Non-pigmented ciliary epithelial cell (primary cell): ENCODE measurements at regions not wholly inside any gene's neighbourhood (a gene's known extent, or its start where the extent isn't known, plus 50 kb on each side); places are given as distances from the start of the nearest gene placed in this dataset.
A peak's percentile ranks its signal among the peaks of the same experiment; 100 is the strongest.

Experiments used
- DNase-seq: peaks from one replicate; pipeline ENCODE4 v3.0.0-alpha.2; 2010; ENCODE audit warnings: low read depth

DNA sequence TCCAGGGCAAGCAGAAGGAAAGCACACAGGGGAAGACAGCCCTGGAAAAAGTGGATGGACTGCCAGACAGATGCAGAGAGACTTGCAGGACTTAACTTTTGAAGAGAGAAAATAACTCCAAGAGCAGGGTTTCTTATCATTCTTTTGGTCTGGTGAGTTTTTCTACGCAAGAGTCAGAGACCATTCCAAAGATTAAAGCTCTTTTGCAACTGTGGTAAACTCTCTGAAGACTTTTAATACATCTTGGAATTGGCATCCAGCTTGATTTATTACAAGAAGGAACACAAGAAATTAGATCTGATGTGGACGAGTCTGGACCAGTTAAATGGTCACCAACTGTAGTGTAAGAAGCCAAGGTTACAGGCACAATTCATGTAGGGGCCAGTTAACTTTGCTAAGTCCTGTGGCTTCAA lies 153.4 kb downstream of the SIPA1L2 start:
- peak; percentile 30 for DNase-seq

DNA sequence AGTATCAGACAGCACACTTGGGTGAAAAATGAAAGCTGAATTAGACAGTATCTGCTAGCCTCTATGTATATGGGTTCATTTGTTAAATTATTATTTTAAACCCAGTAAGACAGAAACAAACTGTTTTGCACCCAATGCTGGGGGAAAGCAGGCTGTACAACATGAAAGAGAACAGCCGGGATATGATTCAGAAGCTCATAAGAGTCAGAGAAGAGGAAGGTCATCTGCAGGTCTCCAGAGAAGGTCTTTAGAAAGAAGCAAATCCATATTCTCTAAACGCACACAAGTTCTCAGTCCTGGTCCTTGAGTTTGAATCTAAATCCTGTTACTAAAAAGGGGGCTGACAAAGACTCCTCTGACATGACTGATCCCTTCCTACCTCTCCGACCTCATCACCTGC lies 155.1 kb downstream of the SIPA1L2 start:
- no peak for DNase-seq

DNA sequence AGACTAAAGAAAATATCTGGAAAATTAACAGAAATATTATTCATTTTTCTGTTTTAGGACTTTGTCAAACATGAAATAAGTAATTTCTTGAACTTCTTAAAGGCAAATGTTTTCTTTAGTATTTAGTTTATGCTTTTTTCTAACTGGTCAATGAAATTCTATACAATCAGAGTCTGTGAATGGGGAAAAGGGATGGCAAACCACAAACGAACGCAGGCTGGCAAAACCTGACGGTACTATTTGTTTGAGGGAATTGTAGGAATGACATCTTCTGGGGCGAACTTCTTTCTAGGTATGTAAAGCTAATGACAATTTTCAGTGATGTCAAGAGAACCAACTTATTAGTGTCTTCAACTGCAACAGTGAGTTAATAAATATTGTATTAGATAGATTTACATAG lies 156.0 kb downstream of the SIPA1L2 start:
- DNase-seq, result no peak

DNA sequence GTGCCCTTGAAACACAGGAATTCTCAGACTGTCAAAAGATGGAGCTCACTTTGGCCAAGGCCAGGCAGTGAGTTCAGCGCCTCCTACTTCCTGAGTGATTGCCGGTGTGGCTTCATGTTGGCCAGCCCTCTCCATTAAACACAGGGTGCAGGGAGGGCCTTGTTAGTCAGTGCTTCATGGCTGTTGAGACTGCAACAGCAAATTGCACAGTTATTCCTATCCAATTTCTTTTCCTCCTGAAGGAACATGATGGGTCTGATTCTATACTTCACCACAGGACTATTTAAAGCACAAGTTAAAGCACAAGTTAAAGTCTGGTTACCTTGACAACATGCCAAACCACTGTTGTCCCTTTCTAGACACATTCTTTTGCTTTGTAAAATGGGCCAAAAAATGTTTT lies 156.6 kb downstream of the SIPA1L2 start:
- no peak for DNase-seq

DNA sequence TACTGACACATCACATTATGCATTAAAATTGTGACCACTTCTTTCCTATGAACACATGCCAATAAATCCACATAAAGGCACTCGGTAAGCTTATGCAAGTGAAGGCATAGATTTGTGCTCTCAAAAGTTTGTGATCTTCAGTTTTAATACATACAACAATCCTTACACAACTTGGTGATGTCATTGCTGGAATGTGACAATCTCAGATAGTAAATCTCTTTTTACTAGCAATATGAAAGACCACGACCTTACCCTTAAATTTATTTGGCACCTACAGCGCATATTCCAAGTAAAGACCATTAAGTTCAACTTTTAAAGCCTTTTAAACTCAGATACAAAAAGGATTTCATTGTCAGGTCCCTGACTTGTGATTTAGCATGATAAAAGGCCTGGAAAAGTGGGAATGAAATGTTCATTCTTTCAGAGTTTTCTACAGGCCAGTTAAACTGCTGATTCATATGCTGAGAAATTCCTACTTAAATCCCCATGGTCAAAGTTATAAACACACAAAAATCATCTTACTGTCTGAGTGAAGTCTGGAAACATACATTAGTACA lies 157.4 kb downstream of the SIPA1L2 start:
- peak; percentile 27 for DNase-seq

DNA sequence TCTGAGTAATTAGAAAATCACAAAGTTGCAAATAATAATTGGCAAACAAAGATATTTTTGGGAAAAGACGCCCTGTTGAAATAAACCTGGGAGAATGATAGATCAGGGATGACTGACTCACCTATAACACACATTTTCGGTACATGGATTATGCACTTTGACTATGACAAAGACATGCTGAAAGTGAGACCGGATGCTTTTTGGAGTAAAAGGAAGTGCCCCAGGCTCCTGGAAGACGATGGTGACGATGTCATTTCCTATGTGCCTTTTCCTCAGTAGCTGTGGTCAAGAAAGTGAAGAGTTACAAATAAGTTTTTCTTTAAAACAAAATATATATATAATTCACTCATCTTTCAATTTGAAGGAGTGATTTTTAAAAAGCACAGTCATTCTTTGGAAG lies 158.7 kb downstream of the SIPA1L2 start:
- DNase-seq, result no peak

DNA sequence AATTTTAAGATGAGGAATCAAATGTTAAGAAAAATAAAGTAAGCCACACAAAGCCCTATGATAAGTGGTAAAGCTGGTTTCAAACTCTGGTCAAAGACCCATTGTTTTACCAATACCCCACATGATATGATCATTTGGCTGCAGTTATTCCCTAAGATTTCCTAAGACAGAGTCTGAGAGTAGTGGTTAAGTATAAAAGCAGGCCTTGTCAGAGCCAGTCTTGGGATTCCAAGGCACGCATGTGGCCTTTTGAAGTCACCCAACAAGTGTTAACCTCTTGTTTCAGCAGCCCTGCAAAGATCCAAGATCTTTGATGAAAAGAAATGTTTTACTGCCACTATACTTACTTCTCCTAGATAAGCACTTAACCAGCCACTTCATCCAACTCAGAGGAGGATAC lies 159.2 kb downstream of the SIPA1L2 start:
- DNase-seq, result no peak

DNA sequence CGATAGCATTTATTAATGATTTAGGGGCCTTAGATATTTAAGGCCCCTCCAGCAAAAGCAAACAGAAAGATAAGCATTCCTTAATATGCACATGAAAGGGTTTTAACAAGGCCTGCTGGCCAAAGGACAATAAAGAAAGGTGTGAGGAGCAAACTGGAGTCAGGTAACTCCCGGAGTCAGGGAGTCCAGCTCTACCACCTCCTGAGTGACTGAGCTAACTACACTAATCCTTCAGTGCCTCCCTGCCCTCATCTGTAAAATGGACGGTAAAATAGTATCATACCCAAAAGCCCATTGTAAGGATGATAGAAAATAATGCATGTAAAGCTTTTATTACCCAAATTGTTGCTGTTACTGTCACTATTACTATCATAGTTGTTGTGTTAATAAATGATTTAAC lies 161.7 kb downstream of the SIPA1L2 start:
- DNase-seq, result no peak

DNA sequence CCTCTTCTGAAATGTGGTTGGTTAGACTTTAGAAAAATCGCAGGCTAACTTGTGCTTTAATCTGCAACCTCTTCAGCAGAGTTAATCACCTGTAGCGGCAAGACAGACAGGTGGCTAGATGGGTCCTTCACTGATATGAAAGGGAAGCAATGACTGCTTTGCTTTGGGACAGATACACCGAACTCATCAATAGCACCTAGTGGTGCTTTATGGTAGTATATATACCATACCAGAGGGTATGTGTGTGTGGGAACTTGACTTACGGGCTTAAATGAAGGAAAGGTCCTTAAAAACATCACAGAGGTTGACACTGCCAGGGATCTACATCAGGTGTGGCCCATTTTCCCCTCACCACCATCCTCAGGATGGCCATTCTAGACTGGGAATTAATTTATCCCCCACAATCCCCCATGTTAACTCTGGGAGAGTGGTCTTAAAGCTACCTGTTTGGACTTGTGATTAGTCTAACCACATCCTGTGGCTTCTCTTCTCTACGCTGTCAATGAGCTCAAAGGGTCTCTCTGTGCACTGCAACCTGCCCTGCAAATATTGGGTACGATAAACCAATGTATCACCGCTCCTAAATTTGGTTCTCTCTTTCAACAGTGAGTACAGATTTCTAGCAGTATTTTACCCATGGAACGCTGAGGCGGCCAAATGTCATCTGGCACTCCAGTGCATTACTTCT lies 162.7 kb downstream of the SIPA1L2 start:
- DNase-seq, result no peak

DNA sequence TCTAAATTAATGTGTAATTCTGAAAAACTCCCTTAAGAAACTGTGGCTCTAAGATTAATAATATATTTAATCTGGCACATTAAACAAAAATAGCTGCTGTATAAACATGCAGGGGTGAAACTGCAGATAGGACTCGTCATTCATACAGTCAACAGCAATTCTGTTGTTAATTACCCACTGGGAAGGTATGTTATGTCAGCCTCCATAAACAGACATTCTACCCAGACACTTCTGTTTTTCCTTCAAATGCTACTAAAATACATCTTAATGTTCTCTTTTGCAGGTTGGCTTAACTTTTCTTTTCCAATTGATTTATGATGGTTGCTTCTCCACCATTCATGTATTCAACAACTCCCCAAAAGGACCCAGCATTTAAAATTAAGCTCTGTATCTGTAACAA lies 165.6 kb downstream of the SIPA1L2 start:
- no peak for DNase-seq

DNA sequence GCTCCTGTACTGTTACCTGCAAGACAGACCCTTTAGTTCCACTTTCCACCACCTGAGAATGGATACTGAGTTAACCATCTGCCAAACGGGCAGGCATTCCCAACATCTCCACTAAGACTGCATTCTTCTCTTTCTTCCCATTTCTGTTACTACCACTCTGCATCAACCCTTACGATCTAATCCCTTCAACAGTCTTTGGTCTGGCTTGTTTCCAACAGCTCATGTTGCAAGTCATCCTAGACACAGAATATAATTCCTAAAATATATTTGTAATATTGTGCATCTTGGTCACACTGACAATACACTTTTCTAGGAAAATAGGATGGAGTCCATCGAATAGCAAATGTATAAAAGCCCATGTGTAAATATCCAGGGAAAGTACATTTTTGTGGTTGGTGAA lies 166.7 kb downstream of the SIPA1L2 start:
- no peak for DNase-seq

DNA sequence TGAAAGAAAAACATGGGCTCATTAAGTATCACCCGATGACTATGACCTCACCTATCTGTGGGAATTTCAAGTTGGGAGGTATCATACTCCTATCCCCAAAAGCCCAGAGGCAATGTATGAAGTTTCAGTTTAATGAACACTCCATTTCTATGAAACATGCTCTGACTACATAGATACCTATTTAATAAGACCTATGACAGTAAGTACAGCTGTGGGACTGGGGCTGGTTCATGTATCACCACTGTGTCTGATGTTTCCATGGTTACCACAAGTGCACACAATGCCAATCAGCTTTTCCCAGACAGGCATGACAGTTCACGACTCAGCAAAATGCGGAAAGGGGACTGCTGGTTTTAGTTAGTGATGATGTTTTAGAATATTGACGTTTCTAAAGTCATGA lies 167.7 kb downstream of the SIPA1L2 start:
- DNase-seq, result no peak

DNA sequence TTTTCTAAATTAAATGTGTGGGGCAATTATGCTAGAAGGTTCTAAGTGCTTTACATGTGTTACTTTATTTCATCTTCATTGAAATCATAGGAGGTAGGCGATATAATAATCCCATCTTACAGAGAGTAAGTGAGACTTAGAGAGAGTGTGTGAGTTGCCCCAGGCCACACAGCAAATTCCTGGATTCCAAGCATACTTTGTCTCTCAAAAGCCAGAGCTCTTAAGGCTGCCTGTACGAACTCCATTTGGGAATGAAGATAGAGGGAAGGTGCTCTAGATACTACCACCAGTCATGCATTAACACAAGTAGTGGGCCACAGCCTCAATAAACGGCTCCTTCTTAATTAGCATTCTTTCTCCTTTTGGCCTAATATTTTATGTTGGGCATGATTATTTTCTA lies 170.1 kb downstream of the SIPA1L2 start:
- no peak for DNase-seq

DNA sequence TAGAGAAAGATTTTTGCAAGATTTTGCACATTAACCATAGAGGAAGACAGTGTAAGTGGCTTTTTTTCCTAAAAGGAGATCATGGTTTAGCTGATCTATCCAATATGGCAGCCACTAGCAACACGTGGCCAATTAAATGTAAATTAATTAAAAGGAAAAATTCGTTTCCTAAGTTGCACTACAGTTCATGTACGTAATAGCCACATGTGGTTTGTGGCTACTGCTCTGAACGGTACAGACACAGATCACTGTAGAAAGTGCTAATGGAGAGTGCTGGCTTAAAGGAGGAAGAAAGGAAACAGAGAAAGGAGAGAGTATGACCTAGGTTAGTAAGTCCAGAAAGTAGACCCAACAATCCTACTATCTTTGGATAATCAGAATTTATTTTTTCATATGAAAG lies 170.8 kb downstream of the SIPA1L2 start:
- no peak for DNase-seq

DNA sequence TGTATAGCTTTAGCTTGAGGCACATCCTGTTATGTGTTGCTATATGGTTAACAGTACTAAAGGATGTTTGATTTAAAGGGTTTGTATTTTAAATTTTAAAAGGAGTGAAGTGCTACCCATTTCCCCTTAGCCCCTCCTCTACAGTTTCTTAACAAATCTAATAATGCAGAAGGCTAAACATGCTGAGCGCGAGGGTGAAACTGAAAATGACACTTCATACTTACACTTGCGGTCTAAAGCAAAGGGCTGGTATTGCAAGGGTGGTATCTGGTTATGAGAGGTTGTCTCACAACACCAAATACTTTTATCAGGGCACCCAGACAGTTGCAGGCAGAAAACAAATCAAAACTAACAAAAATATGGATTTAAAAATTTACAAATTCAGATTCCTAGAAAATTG lies 172.3 kb downstream of the SIPA1L2 start:
- no peak for DNase-seq

DNA sequence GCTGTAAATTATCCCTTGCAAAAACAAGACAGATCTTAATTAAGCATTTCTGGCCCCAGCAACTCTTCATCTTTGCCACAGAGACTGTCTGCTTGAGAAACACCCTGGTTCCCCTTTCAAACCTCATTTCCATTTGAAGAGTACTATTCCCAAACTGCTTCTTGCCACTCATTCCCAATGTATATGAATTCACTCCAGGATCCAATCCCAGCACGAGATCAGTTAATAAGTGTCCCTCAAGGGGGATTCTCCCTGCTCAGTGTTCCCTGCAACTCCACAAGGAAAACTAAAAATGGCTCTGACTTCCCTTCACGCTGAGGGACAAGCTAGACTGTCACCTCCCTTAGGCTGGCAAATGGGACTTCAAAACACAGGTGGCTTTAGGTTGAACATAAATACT lies 173.2 kb downstream of the SIPA1L2 start:
- no peak for DNase-seq

DNA sequence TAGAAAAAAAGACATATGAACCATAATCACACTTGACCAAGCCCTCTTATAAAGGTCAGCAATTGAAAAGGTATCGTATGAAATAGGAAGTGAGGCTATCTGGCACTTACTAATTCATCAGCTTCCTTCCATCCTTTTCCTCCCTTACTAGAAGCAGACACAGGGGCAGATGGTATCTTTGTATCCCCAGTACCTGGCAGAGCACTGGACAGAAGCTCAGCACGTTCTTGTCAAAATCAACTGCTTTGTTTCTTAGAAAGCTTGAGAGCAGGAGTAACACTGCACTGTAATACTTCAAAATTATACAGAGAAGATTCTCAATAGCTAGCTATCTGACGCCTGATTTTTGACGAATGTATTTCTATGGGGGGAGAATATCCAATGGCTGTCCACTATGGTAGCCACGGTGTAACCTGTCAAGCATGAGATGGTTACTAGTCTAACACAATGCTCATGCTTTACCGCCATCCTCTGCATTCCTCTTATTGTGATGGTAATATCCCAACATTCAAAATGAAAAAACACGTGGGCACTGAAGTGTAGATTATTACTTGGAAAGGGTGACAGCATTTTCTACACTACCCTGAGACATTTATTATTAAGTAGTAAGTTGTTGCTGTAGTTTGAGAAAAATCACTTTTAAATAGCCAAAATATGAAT lies 175.6 kb downstream of the SIPA1L2 start:
- no peak for DNase-seq

DNA sequence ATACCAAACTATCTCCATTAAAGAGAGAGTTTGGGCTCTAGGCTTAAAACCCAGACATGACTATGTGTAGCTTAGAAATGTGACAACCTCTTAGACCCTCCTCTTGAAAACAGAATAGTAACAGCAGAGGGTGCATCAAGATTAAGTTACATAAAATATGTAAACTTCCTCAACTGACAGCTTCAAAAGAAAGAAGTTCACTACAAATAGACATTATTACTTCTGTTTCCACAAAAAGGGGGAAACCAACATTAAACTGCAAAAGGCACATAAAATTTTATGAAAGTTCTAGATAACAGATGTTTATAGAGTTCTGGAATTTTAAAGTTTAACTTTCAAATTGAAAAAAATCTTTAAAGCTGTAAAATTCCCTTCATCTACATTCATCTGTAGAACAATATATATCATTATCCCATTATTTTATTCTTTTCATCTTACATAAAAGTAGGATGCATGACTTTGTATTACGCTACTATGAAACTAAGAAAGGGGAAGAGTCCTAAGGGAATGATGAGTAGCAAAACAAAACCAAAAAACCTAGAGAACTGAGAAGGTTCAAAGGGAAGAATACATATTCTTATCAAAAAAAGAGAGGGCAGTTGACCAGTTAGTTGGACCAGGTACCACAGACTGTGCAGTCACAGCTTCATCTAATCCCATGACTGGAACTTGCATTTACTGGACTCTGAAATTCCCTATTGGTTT lies 177.0 kb downstream of the SIPA1L2 start:
- no peak for DNase-seq

DNA sequence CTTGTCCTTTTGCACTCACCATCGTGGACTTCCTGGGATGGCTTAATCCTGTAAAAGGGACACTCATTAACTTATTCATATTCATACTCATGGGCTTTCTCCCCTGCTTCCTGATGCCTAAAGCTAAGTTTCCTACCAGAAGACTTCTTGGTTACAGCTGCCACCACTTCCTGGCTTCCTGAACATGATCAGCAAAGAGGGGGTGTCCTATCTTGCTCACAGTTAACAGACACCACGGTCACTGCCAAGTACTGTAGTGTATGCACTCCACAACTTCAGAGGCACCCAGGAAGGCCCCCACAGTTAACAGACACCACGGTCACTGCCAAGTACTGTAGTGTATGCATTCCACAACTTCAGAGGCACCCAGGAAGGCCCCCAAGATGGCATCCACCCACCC lies 177.8 kb downstream of the SIPA1L2 start:
- no peak for DNase-seq

DNA sequence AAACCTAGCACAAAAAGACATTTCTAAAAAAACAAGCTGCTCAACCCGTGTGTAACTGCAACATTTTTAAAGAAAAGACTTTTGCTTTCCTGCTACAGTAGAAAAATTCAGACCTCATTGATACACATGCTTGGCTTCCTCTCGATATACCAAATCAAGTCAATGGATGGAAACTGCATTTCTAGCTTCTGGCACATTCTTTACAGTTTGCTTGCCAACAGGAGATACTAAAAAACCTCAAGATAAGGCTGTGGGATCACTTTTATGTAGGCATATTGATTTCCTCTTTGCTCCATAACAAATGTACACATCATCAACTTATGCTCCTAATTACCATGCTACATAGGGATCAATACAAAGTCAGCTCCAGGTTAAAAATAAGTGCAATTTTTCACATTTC lies 178.4 kb downstream of the SIPA1L2 start:
- DNase-seq, result no peak

DNA sequence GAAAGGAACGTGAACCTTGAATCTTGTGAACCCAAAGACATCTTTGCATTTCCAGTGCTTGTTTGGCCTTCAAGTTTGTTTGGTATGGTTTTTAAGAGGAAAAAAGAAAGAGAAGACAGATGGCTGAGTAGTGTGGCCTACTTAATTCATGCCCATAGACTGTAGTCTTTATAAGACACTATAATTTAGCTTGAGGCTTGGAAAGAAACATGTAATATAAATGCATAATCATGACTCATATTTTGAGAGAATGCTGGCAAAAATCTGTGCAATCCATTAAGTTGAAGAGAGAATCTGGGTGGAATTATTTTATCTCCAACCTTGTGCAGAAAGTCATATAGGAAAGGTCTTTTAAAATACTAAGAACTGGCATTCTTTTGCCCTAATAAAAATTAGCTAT lies 179.3 kb downstream of the SIPA1L2 start:
- DNase-seq, result no peak

DNA sequence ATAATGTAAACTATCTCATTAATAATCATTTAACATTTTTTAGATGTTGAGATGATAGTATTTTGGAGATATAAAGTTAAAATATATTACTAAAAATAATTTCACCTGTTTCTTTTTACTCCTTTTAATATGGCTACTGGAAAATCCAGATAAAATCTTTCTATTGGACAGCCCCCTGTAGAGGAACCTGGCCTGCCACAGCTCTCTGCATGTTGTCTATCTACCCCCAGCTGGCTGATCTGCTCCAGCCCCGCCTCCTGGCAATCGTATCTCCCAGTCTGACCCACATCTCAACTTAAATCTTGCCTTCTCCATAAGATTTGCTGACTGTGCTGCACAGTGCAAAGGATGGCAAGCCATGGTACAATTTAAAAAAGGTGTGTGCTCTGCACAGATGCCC lies 182.8 kb downstream of the SIPA1L2 start:
- no peak for DNase-seq
